Prostate gland (tissue), 2 donors: ENCODE measurements at regions not wholly inside any gene's neighbourhood (a gene's known extent, or its start where the extent isn't known, plus 50 kb on each side); places are given as distances from the start of the nearest gene placed in this dataset.

Experiments
- DNase-seq: peaks from one replicate; pipeline ENCODE4 v3.0.0-alpha.2; 2019; ENCODE audit warnings: low spot score
- H3K27ac ChIP-seq, 2 donors: fragments of 200-600 bp; sonication (generic); 2 replicates each; pipeline ENCODE4 v1.5.1; 2017 to 2019
- H3K27me3 ChIP-seq: fragments of 200-600 bp; sonication (generic); replicated peaks from 2 replicates; pipeline ENCODE4 v1.5.1; 2019; ENCODE audit not compliant: insufficient read depth
- H3K36me3 ChIP-seq, 2 donors: fragments of 200-600 bp; sonication (generic); 1 replicate in 1 of 2; 2 replicates in 1 of 2; pipeline versions ENCODE4 v1.5.1 to v1.8.1; 2017 to 2019
- H3K4me1 ChIP-seq: fragments of 200-600 bp; sonication (generic); replicated peaks from 2 replicates; pipeline ENCODE4 v1.5.1; 2019
- H3K4me3 ChIP-seq, 2 donors: fragments of 200-600 bp; sonication (generic); 2 replicates each; pipeline ENCODE4 v1.5.1; 2017 to 2019
- H3K9me3 ChIP-seq: fragments of 200-600 bp; sonication (generic); 2 replicates; pipeline ENCODE4 v1.5.1; 2017
- CTCF ChIP-seq, 4 experiments: fragments of 200-600 bp in 2 of 4; fragments of 450-650 bp in 2 of 4; sonication (generic) in 2 of 4; IDR thresholded peaks; 1 replicate in 3 of 4; 2 replicates in 1 of 4; pipeline ENCODE4 v1.5.1; 2016 to 2019; ENCODE audit warnings: antibody characterized with exemption in 4 of 4, mild to moderate bottlenecking in 2 of 4, moderate library complexity in 2 of 4
- POLR2A ChIP-seq: fragments of 450-650 bp; IDR thresholded peaks from one replicate; pipeline ENCODE4 v1.6.1; 2016; ENCODE audit warnings: antibody characterized with exemption, mild to moderate bottlenecking
- POLR2AphosphoS5 ChIP-seq: sonication (generic); formaldehyde crosslinking; IDR thresholded peaks from one replicate; pipeline ENCODE4 v1.6.1; 2017; ENCODE audit warnings: antibody characterized with exemption
- WGBS: methylation state at CpG from one replicate; pipeline ENCODE4 v1.1.5; 2018; 5-methylcytosine and 5-hydroxymethylcytosine counted together
- intact Hi-C: fragments of 100-400 bp; cut with DNase I; formaldehyde crosslinking; loops from one replicate; pipeline ENCODE4 v1.14.2; 2022

DNA sequence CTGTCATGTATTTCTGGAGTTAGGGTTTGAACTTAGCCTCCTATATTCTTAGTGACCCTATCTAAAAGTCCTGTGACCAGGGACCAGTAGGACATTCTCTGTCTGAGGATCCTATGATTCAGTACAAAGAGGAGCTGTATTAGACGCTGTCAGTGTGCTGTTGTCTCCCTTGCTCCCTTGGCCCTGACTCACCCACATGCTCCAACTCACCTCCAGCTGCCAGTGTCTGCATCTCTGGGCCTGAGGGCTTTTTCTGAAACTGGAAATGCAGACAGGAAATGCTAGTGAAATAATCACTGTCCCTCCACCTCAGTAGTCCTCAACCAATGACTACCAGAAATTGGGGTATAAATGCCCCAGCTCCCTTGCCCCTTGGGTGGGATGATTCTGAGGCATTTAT is 535.3 kb upstream of the RPS6KA3 start:
- H3K27ac ChIP-seq: no peak overlapping the region

GRCh38 chrX:20796450-20796849 is 529.7 kb upstream of the RPS6KA3 start:
- TF ChIP-seq POLR2AphosphoS5 (no peak), POLR2A (no peak), CTCF (IDR thresholded peaks at IDR 0.05) (no peak)
- Histone ChIP-seq H3K36me3 (no peaks in the 10 kb centered on the region), H3K4me1 (no peaks in the 10 kb centered on the region), H3K9me3 (no peaks in the 10 kb centered on the region), H3K4me3 (no peak overlapping the region), H3K27ac (no peak overlapping the region), H3K27me3 (no peaks in the 10 kb centered on the region)
- 85% methylated on average over 2 of the region's 2 CpGs for WGBS
- no peak for DNase-seq
- intact Hi-C loops: no loop called here

More for the DNA sequence above, 535.3 kb upstream of the RPS6KA3 start:
- H3K4me1 ChIP-seq: no peaks in the 10 kb centered on the region
- no peak for DNase-seq
- no peaks in the 10 kb centered on the region for H3K36me3 ChIP-seq
- intact Hi-C loops: no loop called here
- TF ChIP-seq POLR2A (no peak), POLR2AphosphoS5 (no peak)
- H3K4me3 ChIP-seq: no peak overlapping the region
- H3K27me3 ChIP-seq: no peaks in the 10 kb centered on the region
- H3K9me3 ChIP-seq: no peaks in the 10 kb centered on the region
- WGBS: 100% methylated on average over 1 of the region's 1 CpG

- Histone ChIP-seq H3K4me3 (no peak overlapping the region), H3K36me3 (no peaks in the 10 kb centered on the region), H3K9me3 (no peaks in the 10 kb centered on the region), H3K4me1 (no peaks in the 10 kb centered on the region), H3K27me3 (no peaks in the 10 kb centered on the region), H3K27ac (no peak overlapping the region)
- intact Hi-C loops: no loop called here
- 73% methylated on average over 3 of the region's 3 CpGs for WGBS
- no peak for DNase-seq
- TF ChIP-seq POLR2A (no peak), CTCF (IDR thresholded peaks at IDR 0.05) (no peak), POLR2AphosphoS5 (no peak)
These were observed 522.4 kb upstream of the RPS6KA3 start for GRCh38 chrX:20789103-20789502.

- Histone ChIP-seq H3K27me3 (no peaks in the 10 kb centered on the region), H3K36me3 (no peaks in the 10 kb centered on the region), H3K4me1 (no peaks in the 10 kb centered on the region), H3K4me3 (no peak overlapping the region), H3K27ac (no peak overlapping the region), H3K9me3 (no peaks in the 10 kb centered on the region)
- intact Hi-C loops: no loop called here
- no peak for DNase-seq
- 69% methylated on average over 2 of the region's 2 CpGs for WGBS
- no peak for TF ChIP-seq POLR2A
- TF ChIP-seq POLR2AphosphoS5: no peak
- TF ChIP-seq CTCF (IDR thresholded peaks at IDR 0.05): no peak
These were observed 500.6 kb upstream of the RPS6KA3 start for GRCh38 chrX:20767346-20767745.

DNA sequence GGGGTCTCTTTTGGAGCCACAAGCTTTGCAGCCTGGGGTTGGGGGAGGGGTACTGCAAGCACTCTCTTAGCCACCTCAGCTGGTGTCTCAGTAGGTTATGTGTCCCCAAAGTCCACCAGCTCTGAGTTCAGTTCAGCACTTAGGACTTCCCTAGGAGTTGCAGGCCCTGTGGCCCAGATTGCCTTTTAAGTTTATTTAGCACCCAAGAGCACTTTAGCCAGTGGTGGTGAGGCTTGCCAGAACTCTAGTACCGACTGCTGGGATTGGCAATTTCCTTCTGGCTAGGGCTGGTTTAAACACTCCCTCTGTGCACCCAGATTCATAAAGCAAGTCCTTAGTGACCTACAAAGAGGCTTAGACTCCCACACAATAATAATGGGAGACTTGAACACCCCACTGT is 489.9 kb upstream of the RPS6KA3 start:
- WGBS: 75% methylated on average over 1 of the region's 1 CpG
- intact Hi-C loops: no loop called here
- TF ChIP-seq POLR2AphosphoS5 (no peak), CTCF (IDR thresholded peaks at IDR 0.05) (no peak), POLR2A (no peak)
- H3K27ac ChIP-seq: no peak overlapping the region
- DNase-seq: no peak
- no peaks in the 10 kb centered on the region for H3K9me3 ChIP-seq
- no peaks in the 10 kb centered on the region for H3K4me1 ChIP-seq
- no peak overlapping the region for H3K4me3 ChIP-seq
- H3K36me3 ChIP-seq: no peaks in the 10 kb centered on the region
- H3K27me3 ChIP-seq: no peaks in the 10 kb centered on the region
